UCSD-AML1 (cell line): ENCODE measurements at regions not wholly inside any gene's neighbourhood (a gene's known extent, or its start where the extent isn't known, plus 50 kb on each side); places are given as distances from the start of the nearest gene placed in this dataset.

ENCODE experiments used
- DNase-seq: peaks from one replicate; lab custom pipeline; 2025; ENCODE audit not compliant: unreplicated experiment; lab: John Stamatoyannopoulos, UW

DNA sequence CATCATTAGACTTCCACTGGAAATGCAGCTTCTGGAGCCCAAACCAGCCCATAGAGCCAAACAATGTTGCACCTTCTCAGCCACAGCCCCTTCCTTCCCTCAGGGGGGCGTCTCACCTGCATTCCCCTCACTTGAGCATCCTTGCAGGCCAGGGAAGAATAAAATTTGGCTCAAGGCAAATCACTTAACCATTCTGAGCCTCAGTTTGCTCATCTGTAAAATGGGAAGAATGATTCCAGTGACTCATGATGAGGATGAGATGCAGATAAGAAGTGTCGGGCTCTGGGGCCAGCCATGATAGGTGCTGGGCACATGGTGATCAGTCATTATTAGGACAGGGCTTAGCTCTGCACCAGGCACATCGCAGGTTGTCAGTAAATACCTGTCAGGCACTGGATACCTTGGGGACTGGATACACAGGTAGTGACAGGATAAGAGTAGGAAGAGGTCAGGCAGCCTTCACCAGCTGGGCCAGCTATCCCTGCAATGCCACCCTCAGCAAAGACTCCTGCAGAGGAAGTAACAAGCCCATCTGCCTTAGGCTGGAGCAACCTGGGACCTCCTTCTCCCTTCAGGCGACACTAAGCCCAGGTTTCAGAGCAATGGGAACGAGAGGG lies 208.0 kb upstream of the TNRC6C start:
- no peak for DNase-seq

DNA sequence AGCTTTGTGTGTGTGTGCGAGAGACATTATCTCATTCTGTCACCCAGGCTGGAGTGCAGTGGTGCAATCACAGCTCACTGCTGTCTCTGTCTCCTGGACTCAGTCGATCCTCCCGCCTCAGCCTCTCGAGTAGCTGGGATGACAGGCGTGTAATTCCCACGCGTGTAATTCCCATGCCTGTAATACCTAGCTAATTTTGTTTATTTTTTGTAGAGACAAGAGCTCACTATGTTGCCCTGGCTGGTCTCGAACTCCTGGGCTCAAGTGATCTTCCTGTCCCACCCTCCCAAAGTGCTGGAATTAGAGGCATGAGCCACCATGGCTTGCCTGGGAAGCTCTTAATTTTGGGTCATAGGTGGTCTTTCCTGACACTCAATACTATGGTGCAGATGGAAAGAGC lies 205.3 kb upstream of the TNRC6C start:
- DNase-seq, result no peak

DNA sequence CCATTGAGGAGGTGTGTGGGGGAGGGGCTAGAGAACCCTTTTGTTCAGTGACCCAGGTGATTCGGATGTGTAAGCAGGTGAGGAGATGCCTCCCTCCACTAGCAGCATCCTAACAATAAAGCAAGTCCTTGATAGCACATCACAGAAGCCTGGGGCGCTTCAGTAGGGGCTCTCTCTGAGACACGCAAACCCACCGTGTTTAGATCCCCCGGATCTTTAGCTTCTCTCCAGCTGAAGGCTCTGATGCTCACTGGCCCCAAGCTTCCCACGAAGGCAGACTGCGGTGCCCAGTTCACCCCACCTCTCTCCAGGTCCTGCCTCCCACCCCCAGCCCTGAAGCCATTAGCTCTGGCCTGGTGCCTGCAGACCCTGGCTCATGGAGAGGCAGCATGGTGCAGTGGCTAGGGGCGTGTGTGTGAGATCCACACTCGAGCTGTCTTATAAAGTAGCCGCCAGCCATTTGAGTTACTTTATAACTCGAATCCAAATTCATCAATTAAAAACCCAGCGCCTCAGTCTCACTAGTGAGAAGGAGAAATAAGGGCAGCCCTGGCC lies 204.7 kb upstream of the TNRC6C start:
- DNase-seq, result no peak

DNA sequence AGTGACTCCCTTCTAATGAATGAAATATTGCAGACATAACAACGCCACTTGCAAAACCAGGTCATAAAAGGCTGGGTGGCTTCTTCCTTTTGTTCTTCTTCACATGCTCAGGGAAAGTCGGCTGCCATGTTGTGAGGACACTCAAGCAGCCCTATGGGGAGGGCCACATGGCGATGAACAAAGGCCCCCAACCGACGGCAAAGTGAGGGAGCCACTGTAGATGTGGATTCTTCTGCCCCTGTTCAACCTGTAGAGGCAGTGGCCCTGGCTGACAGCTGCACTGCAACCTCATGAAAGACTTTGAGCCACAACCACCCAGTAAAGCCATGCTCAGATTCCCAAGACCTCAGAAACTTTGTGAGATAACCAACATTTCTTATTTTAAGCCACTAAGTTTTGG lies 203.5 kb upstream of the TNRC6C start:
- DNase-seq, result no peak

DNA sequence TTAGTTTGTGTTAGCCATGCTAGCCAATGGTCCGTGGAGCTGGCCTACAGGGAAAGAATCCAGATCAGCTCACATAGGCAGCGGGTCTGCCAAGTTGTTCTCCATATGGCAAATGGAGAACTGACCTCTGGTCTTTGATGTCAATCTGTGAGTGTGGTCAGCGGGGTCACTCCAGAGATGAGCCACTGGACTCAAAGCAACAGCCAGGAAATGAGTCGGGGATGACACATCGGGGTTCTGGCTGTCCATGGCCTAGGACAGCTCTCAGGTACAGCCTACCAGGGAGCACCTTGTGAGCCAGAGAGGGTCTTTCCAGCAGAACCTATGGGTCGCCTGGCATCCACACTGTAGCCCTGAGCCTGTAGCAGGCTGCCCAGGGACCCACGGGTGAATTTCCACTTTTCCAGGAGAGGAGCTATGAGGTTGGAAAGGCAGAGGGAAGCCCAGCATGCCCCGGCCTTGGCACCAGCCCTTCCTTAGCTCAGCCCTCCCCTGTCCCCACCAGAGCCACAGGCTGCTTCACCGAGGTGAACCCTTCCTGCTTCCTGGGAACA lies 203.0 kb upstream of the TNRC6C start:
- no peak for DNase-seq

DNA sequence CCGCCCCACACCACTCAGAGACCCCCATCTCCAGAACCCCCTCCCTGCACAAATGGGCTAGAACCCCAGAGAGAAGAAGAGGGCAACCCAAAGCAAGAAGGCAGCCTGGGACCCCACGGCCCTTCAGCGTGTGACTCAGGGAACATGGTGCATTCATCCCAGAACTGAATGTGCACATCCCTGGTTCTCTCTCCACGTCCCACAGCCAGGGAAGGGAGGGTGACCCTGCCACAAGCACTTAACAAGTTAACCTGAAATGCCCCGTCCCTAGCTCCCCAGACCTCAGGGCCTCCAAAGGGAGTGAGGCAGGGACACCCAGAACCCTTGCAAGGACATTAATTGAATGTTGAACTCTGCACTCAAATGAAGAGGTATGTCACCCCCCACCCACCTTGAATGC lies 202.5 kb upstream of the TNRC6C start:
- DNase-seq, result no peak

DNA sequence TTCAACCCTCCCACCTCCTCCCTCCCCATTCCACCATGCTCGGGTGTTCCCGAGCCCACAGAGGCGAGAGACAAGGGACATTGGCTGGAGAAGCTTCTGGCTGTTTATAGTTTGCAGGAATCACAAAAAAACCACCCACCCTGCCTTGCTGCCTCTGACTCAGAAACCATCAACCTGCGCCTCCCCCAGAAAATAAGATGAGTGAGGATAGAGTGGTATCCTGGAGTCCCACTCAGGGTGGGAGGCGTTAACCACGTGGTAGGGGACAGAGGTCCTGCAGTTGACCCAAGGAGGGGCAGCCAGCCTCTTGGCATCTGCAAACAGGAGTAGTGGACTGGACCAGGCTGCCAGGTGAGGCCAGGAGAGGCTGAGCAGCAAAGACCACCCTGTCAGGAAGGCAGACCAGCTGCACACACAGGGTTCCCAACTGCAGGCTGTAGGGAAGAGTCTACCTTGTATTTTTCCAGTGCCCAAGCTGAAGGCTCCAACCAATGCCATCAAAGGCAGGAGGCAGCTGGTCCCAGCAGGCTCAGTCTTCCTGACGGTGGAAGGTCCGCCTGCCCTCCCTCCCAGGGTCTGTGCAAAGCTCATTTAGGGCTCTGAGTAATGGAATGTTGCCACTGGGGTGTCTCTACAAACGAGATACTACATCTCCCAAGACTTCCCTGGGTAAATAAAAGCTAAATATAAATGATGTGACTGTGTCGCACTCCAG lies 201.5 kb upstream of the TNRC6C start:
- DNase-seq, result no peak

DNA sequence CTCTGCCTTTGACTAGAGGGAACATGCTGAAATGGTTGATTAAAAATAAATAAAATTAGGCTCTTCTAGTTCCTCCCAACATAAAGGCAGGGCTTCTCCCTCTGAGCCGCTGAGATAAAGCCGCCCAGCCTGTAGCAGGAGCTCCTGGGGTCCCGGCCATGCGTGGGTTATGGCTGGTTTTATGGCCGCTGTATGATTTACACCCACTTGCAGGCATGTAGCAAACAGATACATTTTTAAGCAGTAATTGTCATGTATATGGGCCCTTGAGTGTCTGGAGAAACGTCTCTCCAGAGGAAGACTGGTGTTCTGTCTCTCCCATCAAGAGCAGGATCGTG lies 201.0 kb upstream of the TNRC6C start:
- DNase-seq, result no peak

DNA sequence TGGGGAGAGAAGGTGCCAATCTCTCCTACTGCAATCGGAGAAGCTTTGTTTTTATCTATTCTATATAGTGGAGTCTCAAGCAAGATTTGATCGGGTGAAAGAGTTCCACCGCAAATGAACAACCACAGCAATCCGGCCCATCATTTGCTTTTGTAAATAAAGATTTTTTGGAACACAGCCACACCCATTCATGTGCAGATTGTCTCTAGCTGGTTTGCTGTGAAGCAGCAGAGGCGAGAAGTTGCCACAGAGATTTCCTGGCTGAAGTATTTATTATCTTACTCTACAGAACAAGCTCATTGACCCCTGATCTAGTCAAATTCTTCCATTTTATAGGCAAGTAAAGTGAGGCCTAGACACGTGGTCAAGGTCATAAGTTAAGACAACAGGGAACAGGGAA lies 195.5 kb upstream of the TNRC6C start:
- no peak for DNase-seq

DNA sequence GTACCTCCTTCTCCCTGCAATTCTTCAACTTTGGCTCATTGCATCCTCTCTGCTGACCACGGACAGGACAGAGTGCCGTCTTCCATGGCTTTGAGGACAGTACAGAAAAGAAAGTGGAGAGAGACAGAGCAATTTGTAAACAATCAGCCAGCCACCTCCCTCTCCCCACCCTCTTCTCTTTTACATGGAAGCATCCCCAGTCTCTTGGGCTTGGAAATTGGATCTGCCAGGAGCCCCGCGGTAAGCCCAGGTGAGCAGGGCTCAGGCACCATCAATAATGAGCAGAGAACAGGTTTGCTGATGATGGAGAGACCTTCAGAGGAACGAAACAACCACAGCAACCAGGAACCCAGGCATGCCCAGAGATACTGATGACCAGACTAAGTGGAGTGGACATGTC lies 194.9 kb upstream of the TNRC6C start:
- DNase-seq, result no peak

DNA sequence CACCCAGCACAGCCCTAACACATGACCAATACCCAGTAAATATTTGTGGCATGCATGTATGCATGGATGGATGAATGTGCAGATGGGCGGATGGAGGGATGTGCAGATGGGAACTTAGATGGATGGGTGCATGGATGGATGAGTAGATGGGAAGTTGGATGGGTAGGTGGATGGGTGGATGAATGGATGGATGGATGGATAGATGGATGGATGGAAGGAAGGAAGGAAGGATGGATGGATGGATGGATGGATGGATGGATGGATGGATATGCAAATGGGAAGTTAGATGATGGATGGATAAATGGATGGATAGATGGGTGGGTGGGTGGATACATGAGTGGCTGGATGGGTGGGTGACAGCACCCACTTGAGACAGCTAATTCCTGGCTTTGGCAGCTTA lies 193.2 kb upstream of the TNRC6C start:
- DNase-seq, result no peak

DNA sequence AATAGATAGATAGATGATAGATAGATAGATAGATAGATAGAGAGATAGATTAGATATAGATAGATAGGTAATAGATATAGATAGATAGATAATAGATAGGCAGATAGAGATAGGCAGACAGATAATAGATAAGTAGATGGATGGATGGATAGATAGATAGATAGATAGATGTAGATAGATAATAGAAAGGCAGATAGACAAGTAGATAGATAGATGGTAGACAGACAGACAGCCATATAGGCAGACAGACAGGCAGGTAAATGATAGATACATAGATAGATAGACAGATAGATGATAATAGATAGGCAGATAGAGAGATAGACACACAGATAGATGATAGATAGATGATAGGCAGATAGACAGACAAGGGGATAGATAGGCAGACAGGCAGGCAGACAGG lies 191.4 kb upstream of the TNRC6C start:
- no peak for DNase-seq

DNA sequence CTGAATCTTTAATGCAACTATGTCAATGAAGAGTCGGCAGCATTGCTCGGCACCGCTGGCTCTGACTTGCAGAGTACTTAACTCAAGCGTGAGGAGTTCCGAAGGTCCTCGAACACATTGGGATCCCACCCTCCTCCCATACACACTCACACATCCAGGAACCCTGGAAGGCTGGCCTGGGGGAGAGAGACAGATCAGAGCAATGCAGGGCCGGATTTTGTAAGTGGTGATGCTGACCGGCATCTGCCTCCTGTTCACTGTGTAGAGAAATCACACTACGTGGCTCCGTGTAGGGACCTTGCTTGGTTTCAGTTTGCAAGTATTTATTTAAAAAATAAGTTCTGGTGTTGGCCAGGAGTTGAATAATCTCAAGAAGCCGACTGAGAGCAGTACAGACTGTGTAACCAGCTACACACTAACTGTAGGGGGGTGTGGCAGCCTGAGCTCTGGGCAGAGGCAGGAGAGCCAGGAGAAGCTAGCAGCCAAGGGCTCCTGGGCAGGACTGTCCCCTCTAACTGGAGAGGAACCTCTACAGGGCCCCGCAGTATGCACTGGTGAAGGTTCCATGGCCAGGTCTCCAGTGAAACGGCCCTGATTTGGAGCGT lies 190.2 kb upstream of the TNRC6C start:
- no peak for DNase-seq

DNA sequence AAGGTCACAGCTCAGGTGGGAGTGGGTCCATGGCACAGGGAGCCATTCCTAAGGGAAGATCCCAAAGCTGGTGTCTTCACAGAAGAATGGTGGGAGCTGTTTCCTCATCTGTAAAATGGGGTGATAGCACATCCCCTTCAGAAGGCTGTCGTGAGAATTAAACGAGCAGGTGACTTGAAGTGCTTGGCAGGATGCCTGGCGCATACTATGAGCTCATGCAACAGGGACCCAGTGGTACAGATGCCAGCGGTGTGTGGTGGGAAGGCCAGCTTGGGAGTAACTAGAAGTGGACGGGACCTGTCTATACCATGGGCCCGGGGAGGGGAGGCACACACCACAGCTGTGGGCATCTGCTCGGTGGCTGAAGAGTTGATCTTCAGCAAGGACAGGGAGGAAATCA lies 189.3 kb upstream of the TNRC6C start:
- DNase-seq, result no peak

DNA sequence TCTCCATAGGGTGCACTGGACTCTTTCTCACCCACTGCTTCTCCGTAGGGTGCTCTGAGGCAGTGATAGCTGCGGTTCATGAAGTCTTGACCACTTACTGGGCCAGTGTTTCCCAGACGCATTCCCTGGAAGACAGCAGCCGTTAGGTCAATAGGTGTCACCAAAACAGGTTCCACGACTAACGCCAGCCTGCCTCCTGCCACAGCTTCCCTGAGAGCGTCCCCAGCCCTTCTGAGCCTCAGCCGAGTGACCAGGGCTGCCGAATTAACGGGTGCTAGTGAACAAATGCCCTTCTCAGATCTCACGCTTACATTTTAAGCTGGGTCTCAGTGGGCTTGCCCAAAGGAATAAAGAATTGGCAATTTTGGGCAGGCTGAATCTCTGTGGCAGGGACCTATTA lies 188.7 kb upstream of the TNRC6C start:
- no peak for DNase-seq

DNA sequence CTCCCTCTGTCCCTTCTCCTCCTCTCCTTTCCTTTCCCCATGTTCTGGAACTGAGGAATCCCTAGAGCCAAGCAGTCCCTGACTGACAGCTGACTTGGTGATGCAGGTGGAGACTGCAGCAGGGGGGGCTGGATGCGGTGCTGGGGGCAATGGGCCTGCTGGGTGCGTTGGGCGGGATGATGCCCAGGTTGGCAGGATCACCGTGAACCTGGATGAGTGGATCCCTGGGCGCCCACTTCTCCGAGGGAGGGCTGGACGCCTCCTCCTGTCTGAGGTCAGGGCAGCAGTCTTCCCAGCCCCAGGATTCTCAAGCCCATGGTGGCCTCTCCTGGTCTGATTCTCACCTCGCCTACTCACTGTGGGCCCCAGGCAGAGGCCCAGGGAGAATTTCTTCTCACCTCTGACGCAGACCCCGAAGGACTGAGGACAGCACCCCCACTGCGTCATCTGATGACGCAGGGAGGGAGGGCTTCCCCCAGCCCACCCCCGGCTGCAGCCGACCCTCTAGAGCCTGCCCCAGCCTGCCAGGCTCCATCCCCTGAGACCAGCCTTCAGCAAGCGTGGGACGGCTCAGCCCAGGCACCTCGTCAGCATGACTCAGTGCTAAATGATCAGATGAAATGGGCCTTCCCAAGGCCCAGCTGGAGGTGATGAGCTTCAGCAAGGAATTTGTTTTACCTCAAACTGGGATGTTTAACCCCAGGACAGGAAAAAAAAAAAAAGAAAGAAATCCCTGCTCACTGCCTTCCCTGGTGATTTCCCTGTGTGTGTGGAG lies 188.0 kb upstream of the TNRC6C start:
- DNase-seq, result no peak

DNA sequence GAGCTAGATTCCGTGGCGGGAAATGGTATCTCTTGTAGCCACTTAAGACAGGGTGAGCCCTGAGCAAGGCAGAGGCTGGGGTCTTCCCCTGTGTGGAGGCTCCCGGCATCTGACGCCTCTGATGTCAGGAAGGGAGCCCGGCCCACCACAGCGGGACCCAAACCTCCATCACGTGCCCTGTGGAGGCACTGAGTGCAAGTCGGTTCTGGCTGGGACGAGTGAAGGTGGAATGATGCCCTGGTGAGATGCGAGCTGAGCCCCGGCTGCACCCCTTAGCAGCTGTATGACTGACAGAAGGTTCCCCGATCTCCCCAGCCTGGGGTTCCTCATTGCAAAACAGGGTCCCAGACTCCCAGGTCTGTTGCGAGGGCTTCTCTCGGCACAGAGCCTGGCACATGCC lies 187.4 kb upstream of the TNRC6C start:
- DNase-seq, result no peak

DNA sequence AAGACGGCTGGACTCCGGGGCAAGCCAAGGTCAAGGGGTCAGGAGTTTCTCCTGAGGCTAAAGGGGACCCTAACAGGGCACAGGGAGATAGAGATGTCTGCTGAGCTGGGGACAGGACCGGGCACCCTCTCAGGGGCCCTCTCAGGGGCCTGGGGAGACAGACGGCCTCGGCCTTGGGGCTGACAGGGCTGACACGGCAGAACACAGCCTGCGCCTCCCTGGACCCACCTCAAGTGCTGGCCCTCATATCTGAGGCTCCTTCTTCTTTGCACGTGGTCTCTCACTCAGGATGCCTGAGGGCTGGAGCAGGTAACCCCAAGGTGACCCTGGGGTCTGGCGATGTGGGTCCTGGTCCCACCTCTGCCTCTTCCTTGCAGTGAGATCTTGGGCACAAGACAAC lies 186.9 kb upstream of the TNRC6C start:
- DNase-seq, result no peak

DNA sequence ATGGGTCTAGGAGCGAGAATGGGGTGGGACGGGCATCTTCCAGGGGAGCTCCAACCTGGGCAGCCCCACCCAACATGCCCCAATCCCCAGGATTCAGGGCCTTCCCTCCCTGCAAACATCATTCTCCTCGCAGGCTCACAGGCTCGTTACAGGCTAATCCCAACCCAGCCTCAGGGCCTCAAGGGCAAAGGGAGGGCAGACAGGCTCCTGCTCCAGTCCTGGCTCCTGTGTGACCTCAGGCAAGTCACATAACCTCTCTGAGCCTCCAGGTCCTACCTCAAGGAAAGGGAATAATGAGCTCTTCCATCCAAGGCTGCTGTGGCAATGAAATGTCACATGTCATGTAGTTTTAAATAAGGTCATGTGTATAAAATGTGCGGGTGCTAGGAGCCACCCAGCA lies 186.5 kb upstream of the TNRC6C start:
- no peak for DNase-seq

DNA sequence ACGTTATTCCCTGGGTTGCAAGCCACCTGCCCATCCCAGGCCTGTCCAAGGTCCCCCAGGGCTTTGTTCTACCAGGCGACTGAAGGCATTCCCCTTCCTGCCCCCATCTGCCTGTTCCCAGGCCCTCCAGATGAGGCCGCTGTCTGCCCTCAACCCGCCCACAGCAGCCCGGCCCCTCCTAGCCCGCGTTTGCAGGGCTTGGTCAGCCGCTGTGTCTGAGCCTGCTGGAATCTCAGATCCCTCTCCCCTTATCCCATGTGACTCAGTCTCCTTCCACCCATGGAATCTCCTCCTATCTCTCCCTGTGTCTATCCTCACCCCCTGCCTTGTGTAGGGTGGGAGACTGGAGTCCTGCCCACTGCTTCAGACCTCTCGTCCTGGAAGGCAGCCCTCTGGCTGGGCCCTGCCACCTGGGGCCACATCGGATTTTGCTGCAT lies 186.0 kb upstream of the TNRC6C start:
- peak; percentile 69 for DNase-seq

DNA sequence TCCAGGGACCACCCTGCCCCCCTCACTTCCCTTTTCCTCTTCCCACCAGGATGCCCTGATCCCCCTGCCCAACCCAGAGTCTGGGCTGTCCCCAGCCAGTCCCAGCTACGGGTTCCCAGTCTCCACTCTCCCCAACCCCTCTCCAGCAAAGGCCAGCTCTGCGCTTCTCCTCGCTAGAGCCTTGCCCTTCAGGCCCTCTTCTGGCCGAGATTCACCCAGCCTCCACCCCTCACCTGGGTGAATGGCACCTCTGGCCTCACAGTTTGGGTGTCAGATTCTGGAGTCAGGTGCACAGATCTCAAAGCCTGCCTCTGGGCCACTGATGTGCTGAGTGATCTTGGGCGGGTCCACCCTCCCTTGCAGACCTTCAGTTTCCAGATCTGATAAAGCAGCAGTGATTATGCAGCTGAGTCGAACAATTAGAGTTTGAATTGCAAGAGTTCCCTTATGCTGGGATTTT lies 185.6 kb upstream of the TNRC6C start:
- no peak for DNase-seq
